NCI-H2196 (cell line): ENCODE measurements at regions not wholly inside any gene's neighbourhood (a gene's known extent, or its start where the extent isn't known, plus 50 kb on each side); places are given as distances from the start of the nearest gene placed in this dataset.

Experiments used
- DNase-seq: peaks from one replicate; lab custom pipeline; 2025; ENCODE audit not compliant: unreplicated experiment; lab: John Stamatoyannopoulos, UW

GRCh38 chr11:97800891-97801290 is 1219.9 kb upstream of the CNTN5 start:
- no peak for DNase-seq

GRCh38 chr11:97814325-97814959 is 1206.3 kb upstream of the CNTN5 start:
- DNase-seq: no peak

- DNase-seq: no peak
These were observed 1205.1 kb upstream of the CNTN5 start for GRCh38 chr11:97815667-97816066.

- DNase-seq: no peak
These were observed 1188.3 kb upstream of the CNTN5 start for GRCh38 chr11:97832451-97832850.

GRCh38 chr11:97833412-97833811 is 1187.3 kb upstream of the CNTN5 start:
- DNase-seq: no peak

GRCh38 chr11:97844016-97844415 is 1176.7 kb upstream of the CNTN5 start:
- DNase-seq: no peak

- no peak for DNase-seq
These were observed 1173.0 kb upstream of the CNTN5 start for GRCh38 chr11:97847730-97848129.

GRCh38 chr11:97850701-97851100 is 1170.0 kb upstream of the CNTN5 start:
- DNase-seq: no peak

- DNase-seq: no peak
These were observed 1166.4 kb upstream of the CNTN5 start for GRCh38 chr11:97854357-97854756.

- no peak for DNase-seq
These were observed 1165.9 kb upstream of the CNTN5 start for GRCh38 chr11:97854877-97855276.

GRCh38 chr11:97856666-97857065 is 1164.1 kb upstream of the CNTN5 start:
- DNase-seq: no peak

- no peak for DNase-seq
These were observed 1160.5 kb upstream of the CNTN5 start for GRCh38 chr11:97860237-97860636.

GRCh38 chr11:97862021-97862420 is 1158.7 kb upstream of the CNTN5 start:
- no peak for DNase-seq

- DNase-seq: no peak
These were observed 1155.2 kb upstream of the CNTN5 start for GRCh38 chr11:97865424-97866012.

- DNase-seq: no peak
These were observed 1148.9 kb upstream of the CNTN5 start for GRCh38 chr11:97871816-97872215.

GRCh38 chr11:97880209-97880608 is 1140.5 kb upstream of the CNTN5 start:
- DNase-seq: no peak

- no peak for DNase-seq
These were observed 1137.7 kb upstream of the CNTN5 start for GRCh38 chr11:97883086-97883485.

- no peak for DNase-seq
These were observed 1132.1 kb upstream of the CNTN5 start for GRCh38 chr11:97888641-97889040.

GRCh38 chr11:97890466-97890865 is 1130.3 kb upstream of the CNTN5 start:
- DNase-seq: no peak

- peak; percentile 1 for DNase-seq
These were observed 1127.1 kb upstream of the CNTN5 start for GRCh38 chr11:97893612-97894011.

- DNase-seq: no peak
These were observed 1125.8 kb upstream of the CNTN5 start for GRCh38 chr11:97894978-97895377.

- no peak for DNase-seq
These were observed 1125.2 kb upstream of the CNTN5 start for GRCh38 chr11:97895572-97895971.

GRCh38 chr11:97902828-97903227 is 1117.9 kb upstream of the CNTN5 start:
- DNase-seq: no peak
